Common myeloid progenitor, CD34-positive (primary cell): ENCODE measurements at regions not wholly inside any gene's neighbourhood (a gene's known extent, or its start where the extent isn't known, plus 50 kb on each side); places are given as distances from the start of the nearest gene placed in this dataset.

Experiments used
- CTCF ChIA-PET: fragments of 350-600 bp; sonication (Branson Sonifier 250); formaldehyde crosslinking; loops from one replicate; lab custom pipeline; 2021; ENCODE audit warnings: antibody characterized with exemption; lab: Charles Lee
- POLR2A ChIA-PET: fragments of 350-600 bp; sonication (Branson Sonifier 250); formaldehyde crosslinking; loops from one replicate; lab custom pipeline; 2021; ENCODE audit warnings: antibody characterized with exemption; lab: Charles Lee
- DNase-seq, 3 donors: peaks; one replicate each; pipeline versions ENCODE4 v3.0.0 to v3.0.0-alpha.2; 2013
- H3K27ac ChIP-seq, 2 experiments: 1 replicate in 1 of 2; 2 replicates in 1 of 2; pipeline ENCODE4 v1.7.0; 2013; ENCODE audit warnings: inconsistent platforms in 2 of 2, low read length in 2 of 2, mild to moderate bottlenecking in 2 of 2, low read depth in 1 of 2, moderate library complexity in 1 of 2; ENCODE audit not compliant: severe bottlenecking in 2 of 2, insufficient read depth in 1 of 2, poor library complexity in 1 of 2
- H3K27me3 ChIP-seq, 5 experiments: replicated peaks in 2 of 5; 1 replicate in 3 of 5; 2 replicates in 2 of 5; pipeline versions ENCODE4 v1.6.1 to v1.7.0; 2013; ENCODE audit warnings: low read length in 4 of 5, mild to moderate bottlenecking in 2 of 5, moderate library complexity in 2 of 5, inconsistent platforms in 1 of 5; ENCODE audit not compliant: insufficient read depth in 5 of 5, control insufficient read depth in 4 of 5
- H3K36me3 ChIP-seq, 4 experiments: 1 replicate in 2 of 4; 2 replicates in 2 of 4; pipeline versions ENCODE4 v1.6.1 to v1.7.0; 2013; ENCODE audit warnings: low read length in 3 of 4, control low read depth in 1 of 4, mild to moderate bottlenecking in 1 of 4; ENCODE audit not compliant: control insufficient read depth in 4 of 4, insufficient read depth in 4 of 4
- H3K4me1 ChIP-seq, 4 experiments: 1 replicate in 3 of 4; 2 replicates in 1 of 4; pipeline versions ENCODE4 v1.6.1 to v1.7.1; 2013; ENCODE audit warnings: low read length in 3 of 4, mild to moderate bottlenecking in 3 of 4, control low read depth in 1 of 4, inconsistent platforms in 1 of 4, moderate library complexity in 1 of 4; ENCODE audit not compliant: control insufficient read depth in 4 of 4, insufficient read depth in 4 of 4; ENCODE audit errors: control extremely low read depth in 1 of 4
- H3K4me3 ChIP-seq, 7 experiments: 1 replicate in 4 of 7; 2 replicates in 3 of 7; pipeline versions ENCODE4 v1.5.1 to v1.7.0; 2013; ENCODE audit warnings: mild to moderate bottlenecking in 7 of 7, low read length in 6 of 7, moderate library complexity in 6 of 7, inconsistent platforms in 2 of 7, low read depth in 2 of 7, control low read depth in 1 of 7; ENCODE audit not compliant: insufficient read depth in 4 of 7, control insufficient read depth in 1 of 7; ENCODE audit errors: extremely low read depth in 1 of 7
- H3K9me3 ChIP-seq, 5 experiments: 1 replicate in 4 of 5; 2 replicates in 1 of 5; pipeline versions ENCODE4 v1.6.1 to v1.7.1; 2013; ENCODE audit warnings: low read length in 4 of 5, mild to moderate bottlenecking in 2 of 5, inconsistent platforms in 1 of 5, low read depth in 1 of 5, moderate library complexity in 1 of 5; ENCODE audit not compliant: control insufficient read depth in 4 of 5, insufficient read depth in 2 of 5; ENCODE audit errors: control extremely low read depth in 1 of 5
- WGBS: methylation state at CpG from one replicate; pipeline ENCODE4 v1.1.5; 2013; ENCODE audit not compliant: insufficient coverage; 5-methylcytosine and 5-hydroxymethylcytosine counted together

GRCh38 chr12:91432089-91432488 is 249.5 kb upstream of the DCN start:
- DNase-seq = no peak
- CTCF ChIA-PET = no interaction called here
- no peak overlapping the region for H3K4me3 ChIP-seq
- H3K4me1 ChIP-seq = no peaks in the 10 kb centered on the region
- H3K9me3 ChIP-seq = no peaks in the 10 kb centered on the region
- H3K27me3 ChIP-seq = no peaks in the 10 kb centered on the region
- 50% methylated on average over 2 of the region's 2 CpGs for WGBS
- POLR2A ChIA-PET = no interaction called here
- H3K27ac ChIP-seq = no peak overlapping the region
- H3K36me3 ChIP-seq = no peaks in the 10 kb centered on the region

- no peaks in the 10 kb centered on the region for H3K4me1 ChIP-seq
- WGBS = no CpG with 5 or more reads among the region's 2 CpGs
- H3K36me3 ChIP-seq = no peaks in the 10 kb centered on the region
- no peak for DNase-seq
- CTCF ChIA-PET = no interaction called here
- no peak overlapping the region for H3K27ac ChIP-seq
- H3K9me3 ChIP-seq = no peaks in the 10 kb centered on the region
- H3K4me3 ChIP-seq = no peak overlapping the region
- no peaks in the 10 kb centered on the region for H3K27me3 ChIP-seq
- POLR2A ChIA-PET = no interaction called here
Measured at GRCh38 chr12:91424506-91424905, 241.9 kb upstream of the DCN start.

- Histone ChIP-seq H3K9me3 (no peaks in the 10 kb centered on the region), H3K4me3 (no peak overlapping the region), H3K27ac (no peak overlapping the region), H3K36me3 (no peaks in the 10 kb centered on the region), H3K27me3 (no peaks in the 10 kb centered on the region), H3K4me1 (no peaks in the 10 kb centered on the region)
- DNase-seq = no peak
- ChIA-PET POLR2A (no interaction called here), CTCF (no interaction called here)
- WGBS = no CpG with 5 or more reads among the region's 2 CpGs
Measured at GRCh38 chr12:91423693-91424050, 241.1 kb upstream of the DCN start.

GRCh38 chr12:91422811-91423692 is 240.4 kb upstream of the DCN start:
- Histone ChIP-seq H3K27me3 (no peaks in the 10 kb centered on the region), H3K4me3 (no peak overlapping the region), H3K9me3 (no peaks in the 10 kb centered on the region), H3K4me1 (no peaks in the 10 kb centered on the region), H3K36me3 (no peaks in the 10 kb centered on the region), H3K27ac (no peak overlapping the region)
- DNase-seq = no peak
- WGBS = 87% methylated on average over 3 of the region's 7 CpGs
- ChIA-PET CTCF (no interaction called here), POLR2A (no interaction called here)

DNA sequence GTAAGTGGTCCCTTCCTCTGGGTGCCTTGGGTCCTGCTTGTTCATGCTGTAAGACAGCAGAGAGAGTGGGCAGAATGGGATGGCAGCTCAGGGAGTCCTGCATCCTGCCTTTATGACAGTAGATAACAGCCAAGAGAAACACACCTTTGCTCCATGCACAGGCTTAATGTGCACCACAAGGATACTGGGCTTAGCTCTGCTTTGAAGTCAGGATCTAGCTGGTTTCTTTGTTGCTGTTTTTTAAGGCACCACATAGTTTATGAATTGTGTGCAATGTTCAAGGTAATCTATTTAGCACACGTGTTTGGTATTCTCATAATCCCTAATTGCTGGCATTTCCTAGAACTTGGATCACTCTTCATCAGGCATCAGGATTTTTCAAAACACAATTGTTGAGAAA is 239.5 kb upstream of the DCN start:
- CTCF ChIA-PET = no interaction called here
- no peak for DNase-seq
- WGBS = no CpG with 5 or more reads among the region's 1 CpG
- Histone ChIP-seq H3K9me3 (no peaks in the 10 kb centered on the region), H3K4me1 (no peaks in the 10 kb centered on the region), H3K36me3 (no peaks in the 10 kb centered on the region), H3K27ac (no peak overlapping the region), H3K27me3 (no peaks in the 10 kb centered on the region), H3K4me3 (no peak overlapping the region)
- POLR2A ChIA-PET = no interaction called here

DNA sequence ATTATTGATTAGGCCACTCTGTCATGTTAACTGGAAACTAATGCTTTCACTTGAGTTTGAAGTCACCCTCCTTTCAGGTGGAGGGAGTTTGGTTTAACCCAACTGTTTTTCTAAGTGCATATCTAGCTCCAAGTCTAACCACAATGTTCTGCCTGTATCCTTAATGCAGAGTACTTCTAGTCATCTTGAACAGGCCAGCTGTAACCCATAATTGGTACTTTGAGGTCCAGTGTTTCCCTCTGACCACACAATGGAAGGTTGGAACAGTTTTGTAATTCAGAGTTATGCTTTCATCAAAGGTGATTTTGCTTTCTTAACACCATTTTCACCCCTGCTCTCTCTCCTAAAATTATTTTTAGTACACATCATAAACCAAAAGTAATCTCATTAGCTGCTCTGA is 237.2 kb upstream of the DCN start:
- ChIA-PET CTCF (no interaction called here), POLR2A (no interaction called here)

GRCh38 chr12:91418221-91419090 is 235.8 kb upstream of the DCN start:
- no peaks in the 10 kb centered on the region for H3K36me3 ChIP-seq
- no peak overlapping the region for H3K4me3 ChIP-seq
- no peaks in the 10 kb centered on the region for H3K4me1 ChIP-seq
- H3K9me3 ChIP-seq = no peaks in the 10 kb centered on the region
- H3K27ac ChIP-seq = no peak overlapping the region
- POLR2A ChIA-PET = no interaction called here
- CTCF ChIA-PET = no interaction called here
- no peak for DNase-seq
- WGBS = 100% methylated on average over 1 of the region's 1 CpG
- no peaks in the 10 kb centered on the region for H3K27me3 ChIP-seq

More for the DNA sequence above, 237.2 kb upstream of the DCN start:
- H3K27me3 ChIP-seq = no peaks in the 10 kb centered on the region
- H3K27ac ChIP-seq = no peak overlapping the region
- H3K9me3 ChIP-seq = no peaks in the 10 kb centered on the region
- H3K4me3 ChIP-seq = no peak overlapping the region
- H3K36me3 ChIP-seq = no peaks in the 10 kb centered on the region
- no peak for DNase-seq
- H3K4me1 ChIP-seq = no peaks in the 10 kb centered on the region
